Peyer's patch (tissue), 4 donors: ENCODE measurements at regions not wholly inside any gene's neighbourhood (a gene's known extent, or its start where the extent isn't known, plus 50 kb on each side); places are given as distances from the start of the nearest gene placed in this dataset.

Experiments used
- POLR2A ChIP-seq, 2 donors: fragments of 450-650 bp; IDR thresholded peaks; one replicate each; pipeline ENCODE4 v1.5.1; 2017; ENCODE audit warnings: antibody characterized with exemption in 2 of 2, mild to moderate bottlenecking in 2 of 2, moderate library complexity in 2 of 2
- TF ChIP-seq, protein P1 (sequence below), 6 experiments: fragments of 450-650 bp in 4 of 6; fragments of 200-600 bp in 2 of 6; sonication (generic) in 1 of 6; IDR thresholded peaks; one replicate each; pipeline ENCODE4 v1.5.1; 2017 to 2019; ENCODE audit warnings: antibody characterized with exemption in 6 of 6, mild to moderate bottlenecking in 3 of 6, moderate library complexity in 1 of 6

DNA sequence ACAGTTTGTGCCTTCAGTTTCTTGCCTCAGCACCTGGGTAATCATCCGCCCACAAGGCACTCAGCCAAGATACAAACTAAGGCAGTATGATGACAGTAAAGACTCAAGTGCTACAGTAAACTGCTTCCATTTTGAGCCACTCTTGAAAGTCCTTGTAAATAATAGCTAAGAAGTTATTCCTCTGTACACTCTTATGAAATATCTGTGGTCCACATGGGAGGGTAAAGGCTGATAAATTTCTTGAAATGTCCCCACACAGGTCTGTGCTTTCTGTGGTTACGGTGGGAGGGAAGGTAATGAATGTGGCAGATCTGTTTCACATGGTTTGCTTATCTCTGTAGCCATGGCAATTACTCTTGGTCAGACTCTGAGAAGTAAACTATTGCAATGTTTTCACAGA is 551.0 kb upstream of the ZWINT start:
- TF ChIP-seq, protein P1, sequence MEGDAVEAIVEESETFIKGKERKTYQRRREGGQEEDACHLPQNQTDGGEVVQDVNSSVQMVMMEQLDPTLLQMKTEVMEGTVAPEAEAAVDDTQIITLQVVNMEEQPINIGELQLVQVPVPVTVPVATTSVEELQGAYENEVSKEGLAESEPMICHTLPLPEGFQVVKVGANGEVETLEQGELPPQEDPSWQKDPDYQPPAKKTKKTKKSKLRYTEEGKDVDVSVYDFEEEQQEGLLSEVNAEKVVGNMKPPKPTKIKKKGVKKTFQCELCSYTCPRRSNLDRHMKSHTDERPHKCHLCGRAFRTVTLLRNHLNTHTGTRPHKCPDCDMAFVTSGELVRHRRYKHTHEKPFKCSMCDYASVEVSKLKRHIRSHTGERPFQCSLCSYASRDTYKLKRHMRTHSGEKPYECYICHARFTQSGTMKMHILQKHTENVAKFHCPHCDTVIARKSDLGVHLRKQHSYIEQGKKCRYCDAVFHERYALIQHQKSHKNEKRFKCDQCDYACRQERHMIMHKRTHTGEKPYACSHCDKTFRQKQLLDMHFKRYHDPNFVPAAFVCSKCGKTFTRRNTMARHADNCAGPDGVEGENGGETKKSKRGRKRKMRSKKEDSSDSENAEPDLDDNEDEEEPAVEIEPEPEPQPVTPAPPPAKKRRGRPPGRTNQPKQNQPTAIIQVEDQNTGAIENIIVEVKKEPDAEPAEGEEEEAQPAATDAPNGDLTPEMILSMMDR (IDR thresholded peaks at IDR 0.05), result no peak
- no peak for TF ChIP-seq POLR2A (IDR thresholded peaks at IDR 0.05)
